ENCODE measurements at regions not wholly inside any gene's neighbourhood (a gene's known extent, or its start where the extent isn't known, plus 50 kb on each side); places are given as distances from the start of the nearest gene placed in this dataset.
A peak's percentile ranks its signal among the peaks of the same experiment; 100 is the strongest.
"Not testable (repeated sequence)": the region's sequence is repeated elsewhere in the genome, so short reads cannot be mapped to it uniquely, and the experiment has no call there.

GRCh38 chrX:115968436-115969252 is 201.9 kb upstream of the AGTR2 start:
- peak; percentile 64 for DNase-seq (ENCODE audit: low spot score)

- no peak for DNase-seq (ENCODE audit: low spot score)
Observed at GRCh38 chrX:115970718-115971117, 199.8 kb upstream of the AGTR2 start.

GRCh38 chrX:115972717-115973116 is 197.8 kb upstream of the AGTR2 start:
- no peak for DNase-seq (ENCODE audit: low spot score)

- DNase-seq (ENCODE audit: low spot score) = no peak
Observed at GRCh38 chrX:115978068-115978467, 192.5 kb upstream of the AGTR2 start.

- not testable (repeated sequence) for DNase-seq (ENCODE audit: low spot score)
Observed at GRCh38 chrX:115983148-115983547, 187.4 kb upstream of the AGTR2 start.

- not testable (repeated sequence) for DNase-seq (ENCODE audit: low spot score)
Observed at GRCh38 chrX:115987464-115987863, 183.1 kb upstream of the AGTR2 start.

- DNase-seq (ENCODE audit: low spot score) = no peak
Observed at GRCh38 chrX:115988825-115989224, 181.7 kb upstream of the AGTR2 start.

- DNase-seq (ENCODE audit: low spot score) = no peak
Observed at GRCh38 chrX:115989686-115990085, 180.9 kb upstream of the AGTR2 start.

- DNase-seq (ENCODE audit: low spot score) = no peak
Observed at GRCh38 chrX:116009346-116009745, 161.2 kb upstream of the AGTR2 start.

GRCh38 chrX:116009861-116010710 is 160.5 kb upstream of the AGTR2 start:
- DNase-seq (ENCODE audit: low spot score) = peak; percentile 39

GRCh38 chrX:116010939-116011338 is 159.6 kb upstream of the AGTR2 start:
- DNase-seq (ENCODE audit: low spot score) = no peak

GRCh38 chrX:116031331-116031730 is 139.2 kb upstream of the AGTR2 start:
- no peak for DNase-seq (ENCODE audit: low spot score)
